ENCODE measurements at regions not wholly inside any gene's neighbourhood (a gene's known extent, or its start where the extent isn't known, plus 50 kb on each side); places are given as distances from the start of the nearest gene placed in this dataset.
"Not testable (repeated sequence)": the region's sequence is repeated elsewhere in the genome, so short reads cannot be mapped to it uniquely, and the experiment has no call there.

GRCh38 chr7:98748090-98748489, 121.7 kb downstream of the TMEM130 start:
- Histone ChIP-seq H3K27ac (ENCODE audit: low read length) (no peak overlapping the region), H3K36me3 (ENCODE audit: control insufficient read depth in 2 of 2, insufficient read depth in 2 of 2, low read length in 2 of 2) (no peaks in the 10 kb centered on the region), H3K4me1 (ENCODE audit: control insufficient read depth, insufficient read depth, low read length) (no peaks in the 10 kb centered on the region), H3K27me3 (ENCODE audit: control insufficient read depth in 1 of 2, insufficient read depth in 2 of 2, low read length in 2 of 2) (no peaks in the 10 kb centered on the region), H3K9me3 (ENCODE audit: control insufficient read depth in 2 of 2, low read length in 2 of 2) (peaks cover 3% of the 10 kb centered on the region in 2 donors), H3K4me3 (ENCODE audit: low read length in 2 of 2) (no peak overlapping the region), H3K9ac (ENCODE audit: low read length in 2 of 2) (no peak overlapping the region)

- H3K4me3 ChIP-seq (ENCODE audit: low read length in 2 of 2): no peak overlapping the region
- no peak overlapping the region for H3K27ac ChIP-seq (ENCODE audit: low read length)
- H3K27me3 ChIP-seq (ENCODE audit: control insufficient read depth in 1 of 2, insufficient read depth in 2 of 2, low read length in 2 of 2): no peaks in the 10 kb centered on the region
- peaks cover 0 to under 1% of the 10 kb centered on the region in 2 donors for H3K9me3 ChIP-seq (ENCODE audit: control insufficient read depth in 2 of 2, low read length in 2 of 2)
- no peaks in the 10 kb centered on the region for H3K4me1 ChIP-seq (ENCODE audit: control insufficient read depth, insufficient read depth, low read length)
- H3K9ac ChIP-seq (ENCODE audit: low read length in 2 of 2): no peak overlapping the region
- H3K36me3 ChIP-seq (ENCODE audit: control insufficient read depth in 2 of 2, insufficient read depth in 2 of 2, low read length in 2 of 2): no peaks in the 10 kb centered on the region
Observed at GRCh38 chr7:98753176-98753575, 116.6 kb downstream of the TMEM130 start.

GRCh38 chr7:98753989-98754479, 115.8 kb downstream of the TMEM130 start:
- Histone ChIP-seq H3K27me3 (ENCODE audit: control insufficient read depth in 1 of 2, insufficient read depth in 2 of 2, low read length in 2 of 2) (no peaks in the 10 kb centered on the region), H3K9me3 (ENCODE audit: control insufficient read depth in 2 of 2, low read length in 2 of 2) (peaks cover 0 to 2% of the 10 kb centered on the region in 2 donors), H3K4me3 (ENCODE audit: low read length in 2 of 2) (no peak overlapping the region), H3K27ac (ENCODE audit: low read length) (no peak overlapping the region), H3K9ac (ENCODE audit: low read length in 2 of 2) (no peak overlapping the region), H3K36me3 (ENCODE audit: control insufficient read depth in 2 of 2, insufficient read depth in 2 of 2, low read length in 2 of 2) (no peaks in the 10 kb centered on the region), H3K4me1 (ENCODE audit: control insufficient read depth, insufficient read depth, low read length) (no peaks in the 10 kb centered on the region)

- Histone ChIP-seq H3K9ac (ENCODE audit: low read length in 2 of 2) (no peak overlapping the region), H3K4me1 (ENCODE audit: control insufficient read depth, insufficient read depth, low read length) (no peaks in the 10 kb centered on the region), H3K4me3 (ENCODE audit: low read length in 2 of 2) (no peak overlapping the region), H3K9me3 (ENCODE audit: control insufficient read depth in 2 of 2, low read length in 2 of 2) (peaks cover 0 to 2% of the 10 kb centered on the region in 2 donors), H3K27ac (ENCODE audit: low read length) (no peak overlapping the region), H3K36me3 (ENCODE audit: control insufficient read depth in 2 of 2, insufficient read depth in 2 of 2, low read length in 2 of 2) (no peaks in the 10 kb centered on the region), H3K27me3 (ENCODE audit: control insufficient read depth in 1 of 2, insufficient read depth in 2 of 2, low read length in 2 of 2) (no peaks in the 10 kb centered on the region)
Observed at GRCh38 chr7:98755138-98755898, 114.5 kb downstream of the TMEM130 start.

- Histone ChIP-seq H3K9ac (ENCODE audit: low read length in 2 of 2) (no peak overlapping the region), H3K4me3 (ENCODE audit: low read length in 2 of 2) (no peak overlapping the region)
Observed at GRCh38 chr7:98758157-98758556, 111.7 kb downstream of the TMEM130 start.

GRCh38 chr7:98760201-98760651, 109.6 kb downstream of the TMEM130 start:
- Histone ChIP-seq H3K4me3 (ENCODE audit: low read length in 2 of 2) (no peak overlapping the region), H3K9ac (ENCODE audit: low read length in 2 of 2) (no peak overlapping the region)

More at GRCh38 chr7:98758157-98758556, 111.7 kb downstream of the TMEM130 start:
- Histone ChIP-seq H3K36me3 (ENCODE audit: control insufficient read depth in 2 of 2, insufficient read depth in 2 of 2, low read length in 2 of 2) (no peaks in the 10 kb centered on the region), H3K4me1 (ENCODE audit: control insufficient read depth, insufficient read depth, low read length) (no peaks in the 10 kb centered on the region), H3K27me3 (ENCODE audit: control insufficient read depth in 1 of 2, insufficient read depth in 2 of 2, low read length in 2 of 2) (peaks cover 0 to 3% of the 10 kb centered on the region in 2 donors), H3K27ac (ENCODE audit: low read length) (no peak overlapping the region), H3K9me3 (ENCODE audit: control insufficient read depth in 2 of 2, low read length in 2 of 2) (peaks cover 0 to 2% of the 10 kb centered on the region in 2 donors)

GRCh38 chr7:98761225-98761624, 108.6 kb downstream of the TMEM130 start:
- peaks cover 0 to 2% of the 10 kb centered on the region in 2 donors for H3K9me3 ChIP-seq (ENCODE audit: control insufficient read depth in 2 of 2, low read length in 2 of 2)
- H3K4me1 ChIP-seq (ENCODE audit: control insufficient read depth, insufficient read depth, low read length): no peaks in the 10 kb centered on the region
- no peak overlapping the region for H3K27ac ChIP-seq (ENCODE audit: low read length)
- H3K4me3 ChIP-seq (ENCODE audit: low read length in 2 of 2): no peak overlapping the region
- no peak overlapping the region for H3K9ac ChIP-seq (ENCODE audit: low read length in 2 of 2)
- H3K27me3 ChIP-seq (ENCODE audit: control insufficient read depth in 1 of 2, insufficient read depth in 2 of 2, low read length in 2 of 2): peaks cover 0 to 3% of the 10 kb centered on the region in 2 donors
- H3K36me3 ChIP-seq (ENCODE audit: control insufficient read depth in 2 of 2, insufficient read depth in 2 of 2, low read length in 2 of 2): no peaks in the 10 kb centered on the region

More at GRCh38 chr7:98760201-98760651, 109.6 kb downstream of the TMEM130 start:
- Histone ChIP-seq H3K4me1 (ENCODE audit: control insufficient read depth, insufficient read depth, low read length) (no peaks in the 10 kb centered on the region), H3K9me3 (ENCODE audit: control insufficient read depth in 2 of 2, low read length in 2 of 2) (peaks cover 0 to 2% of the 10 kb centered on the region in 2 donors), H3K27ac (ENCODE audit: low read length) (no peak overlapping the region), H3K36me3 (ENCODE audit: control insufficient read depth in 2 of 2, insufficient read depth in 2 of 2, low read length in 2 of 2) (no peaks in the 10 kb centered on the region), H3K27me3 (ENCODE audit: control insufficient read depth in 1 of 2, insufficient read depth in 2 of 2, low read length in 2 of 2) (peaks cover 0 to 3% of the 10 kb centered on the region in 2 donors)

- Histone ChIP-seq H3K27ac (ENCODE audit: low read length) (no peak overlapping the region), H3K36me3 (ENCODE audit: control insufficient read depth in 2 of 2, insufficient read depth in 2 of 2, low read length in 2 of 2) (no peaks in the 10 kb centered on the region), H3K27me3 (ENCODE audit: control insufficient read depth in 1 of 2, insufficient read depth in 2 of 2, low read length in 2 of 2) (peaks cover 0 to 3% of the 10 kb centered on the region in 2 donors), H3K4me3 (ENCODE audit: low read length in 2 of 2) (no peak overlapping the region), H3K9ac (ENCODE audit: low read length in 2 of 2) (no peak overlapping the region), H3K9me3 (ENCODE audit: control insufficient read depth in 2 of 2, low read length in 2 of 2) (peaks cover 0 to 2% of the 10 kb centered on the region in 2 donors), H3K4me1 (ENCODE audit: control insufficient read depth, insufficient read depth, low read length) (no peaks in the 10 kb centered on the region)
Observed at GRCh38 chr7:98762620-98763019, 107.2 kb downstream of the TMEM130 start.

- Histone ChIP-seq H3K27me3 (ENCODE audit: control insufficient read depth in 1 of 2, insufficient read depth in 2 of 2, low read length in 2 of 2) (peaks cover 0 to 3% of the 10 kb centered on the region in 2 donors), H3K4me1 (ENCODE audit: control insufficient read depth, insufficient read depth, low read length) (no peaks in the 10 kb centered on the region), H3K9me3 (ENCODE audit: control insufficient read depth in 2 of 2, low read length in 2 of 2) (no peaks in the 10 kb centered on the region), H3K4me3 (ENCODE audit: low read length in 2 of 2) (no peak overlapping the region), H3K27ac (ENCODE audit: low read length) (no peak overlapping the region), H3K9ac (ENCODE audit: low read length in 2 of 2) (no peak overlapping the region), H3K36me3 (ENCODE audit: control insufficient read depth in 2 of 2, insufficient read depth in 2 of 2, low read length in 2 of 2) (no peaks in the 10 kb centered on the region)
Observed at GRCh38 chr7:98763441-98763840, 106.4 kb downstream of the TMEM130 start.

GRCh38 chr7:98764946-98765345, 104.9 kb downstream of the TMEM130 start:
- no peak overlapping the region for H3K27ac ChIP-seq (ENCODE audit: low read length)
- no peaks in the 10 kb centered on the region for H3K9me3 ChIP-seq (ENCODE audit: control insufficient read depth in 2 of 2, low read length in 2 of 2)
- no peak overlapping the region for H3K9ac ChIP-seq (ENCODE audit: low read length in 2 of 2)
- H3K4me1 ChIP-seq (ENCODE audit: control insufficient read depth, insufficient read depth, low read length): no peaks in the 10 kb centered on the region
- no peaks in the 10 kb centered on the region for H3K36me3 ChIP-seq (ENCODE audit: control insufficient read depth in 2 of 2, insufficient read depth in 2 of 2, low read length in 2 of 2)
- H3K27me3 ChIP-seq (ENCODE audit: control insufficient read depth in 1 of 2, insufficient read depth in 2 of 2, low read length in 2 of 2): peaks cover 0 to 3% of the 10 kb centered on the region in 2 donors
- no peak overlapping the region for H3K4me3 ChIP-seq (ENCODE audit: low read length in 2 of 2)

- H3K36me3 ChIP-seq (ENCODE audit: control insufficient read depth in 2 of 2, insufficient read depth in 2 of 2, low read length in 2 of 2); H3K4me3 ChIP-seq (ENCODE audit: low read length in 2 of 2); H3K4me1 ChIP-seq (ENCODE audit: control insufficient read depth, insufficient read depth, low read length); H3K27ac ChIP-seq (ENCODE audit: low read length); H3K9me3 ChIP-seq (ENCODE audit: control insufficient read depth in 2 of 2, low read length in 2 of 2); H3K27me3 ChIP-seq (ENCODE audit: control insufficient read depth in 1 of 2, insufficient read depth in 2 of 2, low read length in 2 of 2); H3K9ac ChIP-seq (ENCODE audit: low read length in 2 of 2): not testable (repeated sequence)
Observed at GRCh38 chr7:98770085-98770484, 99.7 kb downstream of the TMEM130 start.
